ENCODE measurements at regions not wholly inside any gene's neighbourhood (a gene's known extent, or its start where the extent isn't known, plus 50 kb on each side); places are given as distances from the start of the nearest gene placed in this dataset.

- TF ChIP-seq USF2 (IDR thresholded peaks at IDR 0.05; ENCODE audit: borderline replicate concordance, low read depth, low read length) (no peak), SIX5 (IDR thresholded peaks at IDR 0.05; ENCODE audit: low read depth, low read length, severe bottlenecking) (peak; percentile 63), CUX1 (IDR thresholded peaks at IDR 0.05; ENCODE audit: insufficient replicate concordance, low read depth, low read length) (no peak), ATF2 (IDR thresholded peaks at IDR 0.05; ENCODE audit: low read length) (no peak), NFYA (IDR thresholded peaks at IDR 0.05; ENCODE audit: borderline replicate concordance, low read depth, low read length) (no peak), MTA3 (IDR thresholded peaks at IDR 0.05; ENCODE audit: borderline replicate concordance, low read length) (no peak), ATF7 (IDR thresholded peaks at IDR 0.05; ENCODE audit: low read depth) (no peak), ZBTB33 (IDR thresholded peaks at IDR 0.05) (no peak), E2F8 (IDR thresholded peaks at IDR 0.05; ENCODE audit: low read depth, partially characterized antibody) (no peak), YY1 (IDR thresholded peaks at IDR 0.05; ENCODE audit: low read depth, low read length) (peak; percentile 70; the same call in 1 of the 2 replicates), TCF12 (IDR thresholded peaks at IDR 0.05; ENCODE audit: low read depth, low read length) (no peak), ZBTB11 (CRISPR knock-in tag; IDR thresholded peaks at IDR 0.05) (no peak)
Measured at GRCh38 chr6:15960740-15961634, 167.9 kb upstream of the MYLIP start (continued).

Measured in GM12878 (cell line).